NCI-H524 treated with DMSO at 0.1 percent for 48 hours (cell line): ENCODE measurements at regions not wholly inside any gene's neighbourhood (a gene's known extent, or its start where the extent isn't known, plus 50 kb on each side); places are given as distances from the start of the nearest gene placed in this dataset.

Experiments used
- DNase-seq: peaks from one replicate; lab custom pipeline; 2025; lab: John Stamatoyannopoulos, UW

DNA sequence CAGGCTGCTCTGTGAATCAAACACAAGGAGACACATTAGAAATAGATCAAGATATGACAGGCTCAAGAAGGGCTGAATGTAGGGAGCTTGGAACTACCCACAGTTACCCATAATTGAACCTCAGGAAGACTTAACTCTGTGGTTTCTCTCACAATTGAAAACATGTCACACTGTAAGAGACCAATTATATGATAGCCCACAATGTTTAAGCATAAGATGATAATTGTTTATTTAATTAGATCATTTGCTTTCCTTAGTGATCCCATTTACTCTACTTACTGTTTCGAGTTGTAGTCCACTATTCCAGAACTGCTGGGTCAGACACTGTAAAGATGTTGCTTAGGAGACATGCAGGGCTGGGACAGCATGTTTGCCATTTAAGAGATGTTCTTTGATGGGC lies 201.3 kb upstream of the RARB start:
- DNase-seq = no peak

GRCh38 chr3:25229586-25229985 lies 198.5 kb upstream of the RARB start:
- DNase-seq = no peak

DNA sequence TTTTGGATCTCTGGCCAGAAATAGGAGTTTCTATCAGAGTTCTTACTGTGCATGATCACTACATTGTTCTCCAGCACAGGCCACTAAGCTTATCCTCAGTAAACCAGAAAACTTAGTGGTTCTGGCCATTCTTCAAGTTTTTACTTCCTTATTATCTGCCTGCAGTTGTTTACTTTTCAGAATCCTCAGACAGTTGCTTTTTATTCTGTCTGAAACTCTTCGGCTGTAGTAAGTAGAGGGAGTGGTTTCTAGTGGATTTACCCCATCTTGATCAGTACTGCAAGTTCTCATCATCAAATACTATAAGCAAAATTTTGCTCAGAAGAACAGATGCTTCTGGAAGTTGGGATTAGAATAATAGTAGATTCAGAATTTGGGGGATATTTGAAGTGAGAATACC lies 193.0 kb upstream of the RARB start:
- no peak for DNase-seq

DNA sequence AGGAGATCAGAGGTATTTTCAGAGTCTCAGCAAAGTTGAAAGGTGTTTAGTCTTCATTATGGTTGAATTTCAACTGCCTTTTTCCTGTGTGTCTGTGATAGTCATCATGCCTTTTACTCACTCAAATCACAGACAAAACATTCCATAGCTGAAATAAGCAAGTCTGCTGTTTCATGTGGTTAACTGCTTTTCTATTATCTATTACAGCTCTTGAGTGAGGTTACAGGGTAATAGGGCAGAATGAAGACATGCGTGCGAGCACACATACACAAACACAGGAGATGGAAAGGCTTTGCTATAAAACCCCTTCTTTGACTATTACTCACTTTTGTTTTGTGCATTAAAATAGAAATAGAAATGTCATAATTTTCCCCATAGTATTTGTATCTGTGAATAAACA lies 192.6 kb upstream of the RARB start:
- no peak for DNase-seq

GRCh38 chr3:25237602-25238001 lies 190.5 kb upstream of the RARB start:
- DNase-seq = no peak

DNA sequence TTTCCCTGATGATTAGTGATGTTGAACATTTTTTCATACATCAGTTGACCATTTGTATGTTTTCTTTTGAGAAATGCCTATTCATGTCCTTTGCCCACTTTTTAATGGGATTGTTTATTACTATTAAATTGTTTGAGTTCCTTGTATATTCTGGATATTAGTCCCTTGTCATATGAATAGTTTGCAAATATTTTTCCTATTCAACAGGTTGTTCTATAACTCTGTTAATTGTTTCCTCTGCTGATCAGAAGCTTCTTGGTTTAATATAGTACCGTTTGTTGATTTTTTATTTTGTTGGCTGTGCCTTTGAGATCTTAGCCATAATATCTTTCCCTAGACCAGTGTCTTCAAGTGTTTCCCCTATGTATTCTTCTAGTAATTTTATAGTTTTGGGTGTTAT lies 189.0 kb upstream of the RARB start:
- no peak for DNase-seq

DNA sequence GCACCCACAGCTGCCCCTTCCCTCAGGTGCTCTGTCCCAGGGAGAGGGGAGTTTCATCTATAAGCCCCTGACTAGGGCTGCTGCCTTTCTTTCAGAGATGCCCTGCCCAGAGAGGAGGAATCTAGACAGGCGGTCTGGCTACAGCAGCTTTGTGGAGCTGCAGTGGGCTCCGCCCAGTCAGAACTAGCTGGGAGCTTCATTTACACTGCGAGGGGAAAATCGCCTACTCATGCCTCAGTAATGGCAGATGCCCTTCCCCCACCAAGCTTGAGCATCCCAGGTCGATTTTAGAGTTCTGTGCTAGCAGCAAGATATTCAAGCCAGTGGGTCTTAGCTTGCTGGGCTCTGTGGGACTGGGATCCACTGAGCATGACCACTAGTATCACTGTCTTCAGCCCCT lies 181.2 kb upstream of the RARB start:
- no peak for DNase-seq

GRCh38 chr3:25252291-25252690 lies 175.8 kb upstream of the RARB start:
- no peak for DNase-seq

DNA sequence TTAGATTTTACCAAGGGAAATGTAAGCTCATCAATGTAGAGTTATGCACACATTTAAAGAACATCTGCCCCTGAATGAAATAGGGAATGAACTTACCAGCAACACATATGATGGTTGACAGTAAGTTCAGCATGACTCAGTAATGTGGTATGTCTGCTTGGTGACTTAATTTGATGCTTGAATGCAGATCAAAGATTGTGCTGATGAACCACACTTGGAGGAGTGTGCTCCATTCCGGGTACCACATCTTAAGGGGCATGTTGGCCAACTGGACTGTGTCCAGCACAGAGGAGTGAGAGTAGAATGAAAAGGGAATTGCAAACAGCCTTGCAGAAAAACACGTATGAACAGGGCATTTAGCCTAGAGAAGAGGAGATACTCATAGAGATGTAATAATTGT lies 171.0 kb upstream of the RARB start:
- DNase-seq = no peak

GRCh38 chr3:25259871-25260270 lies 168.2 kb upstream of the RARB start:
- DNase-seq = no peak

- no peak for DNase-seq
These were observed 165.7 kb upstream of the RARB start for GRCh38 chr3:25262322-25262721.

GRCh38 chr3:25265284-25265683 lies 162.8 kb upstream of the RARB start:
- no peak for DNase-seq

DNA sequence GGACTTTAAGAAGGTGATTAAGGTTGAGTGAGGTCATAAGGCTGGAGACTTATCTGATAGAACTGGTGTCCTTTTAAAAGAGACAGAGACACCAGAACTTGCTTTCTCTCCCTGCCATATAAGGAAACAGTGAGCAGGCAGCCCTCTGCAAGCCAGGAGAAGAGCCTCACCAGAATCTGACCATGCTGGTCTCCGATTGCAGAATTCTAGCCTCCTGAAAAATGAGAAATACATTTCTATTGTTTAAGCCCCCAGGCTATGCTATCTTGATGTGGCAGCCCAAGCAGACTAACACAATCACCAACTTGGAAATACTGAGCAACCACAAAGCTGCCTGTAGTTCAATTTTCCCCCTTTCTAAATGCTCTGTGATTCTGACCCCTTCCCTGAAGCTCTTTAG lies 161.4 kb upstream of the RARB start:
- no peak for DNase-seq

DNA sequence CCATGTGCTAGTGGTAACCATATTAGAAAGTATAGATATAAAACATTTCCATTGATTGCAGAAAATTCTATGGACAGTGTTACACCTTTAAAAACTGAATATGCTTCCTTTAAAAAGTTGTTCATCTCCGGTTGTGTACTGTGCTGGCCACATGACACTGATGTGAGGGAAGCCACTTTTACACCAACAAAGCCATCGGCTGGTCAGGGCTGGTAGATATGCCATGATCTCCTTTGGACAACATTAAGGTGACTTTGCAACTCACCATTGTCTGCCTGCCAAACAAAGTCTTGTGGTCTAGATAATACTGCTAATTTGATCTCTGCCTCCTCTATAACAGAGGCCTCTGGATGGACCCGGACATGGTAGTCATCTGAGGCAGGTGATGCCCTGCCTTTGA lies 156.0 kb upstream of the RARB start:
- no peak for DNase-seq

- no peak for DNase-seq
These were observed 154.4 kb upstream of the RARB start for GRCh38 chr3:25273582-25274171.

DNA sequence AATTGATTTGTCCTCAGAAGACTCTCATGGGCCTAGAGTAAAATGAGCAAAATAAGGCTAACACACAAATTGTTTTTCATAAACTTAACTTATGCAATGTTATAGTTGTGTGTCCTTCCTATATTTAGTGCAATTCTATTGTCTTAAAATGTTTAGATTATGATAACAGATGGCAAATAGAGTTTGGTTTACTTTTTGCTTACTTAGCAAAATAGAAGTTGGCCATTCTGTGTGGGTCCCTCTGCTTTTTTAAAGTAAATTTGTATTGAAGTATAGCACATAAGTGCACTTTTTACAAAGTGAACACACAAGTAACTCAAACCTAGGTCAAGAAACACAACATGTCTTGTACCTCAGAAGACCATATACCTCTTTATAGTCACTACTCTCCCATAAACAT lies 150.6 kb upstream of the RARB start:
- no peak for DNase-seq

GRCh38 chr3:25281041-25281731 lies 146.9 kb upstream of the RARB start:
- no peak for DNase-seq

GRCh38 chr3:25281732-25282126 lies 146.3 kb upstream of the RARB start:
- DNase-seq = no peak

- DNase-seq = no peak
These were observed 144.4 kb upstream of the RARB start for GRCh38 chr3:25283613-25284012.

DNA sequence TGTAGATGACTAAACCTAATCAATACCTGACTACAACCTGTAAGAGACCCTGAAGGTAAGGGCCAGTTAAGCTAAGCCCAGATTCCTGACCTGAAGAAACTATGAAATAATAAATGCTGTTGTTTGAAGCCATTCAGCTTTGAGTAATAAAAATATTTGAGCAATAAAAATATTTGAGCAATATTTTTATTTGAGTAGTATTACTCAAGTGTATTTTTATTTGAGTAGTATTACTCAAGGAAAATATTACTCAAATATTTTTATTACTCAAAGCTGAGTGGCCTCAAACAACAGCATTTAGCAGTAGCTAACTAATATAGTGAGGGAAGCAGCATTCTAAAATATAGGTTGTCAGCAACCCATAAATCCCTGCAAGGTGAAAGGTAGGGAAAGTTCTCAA lies 143.8 kb upstream of the RARB start:
- no peak for DNase-seq

DNA sequence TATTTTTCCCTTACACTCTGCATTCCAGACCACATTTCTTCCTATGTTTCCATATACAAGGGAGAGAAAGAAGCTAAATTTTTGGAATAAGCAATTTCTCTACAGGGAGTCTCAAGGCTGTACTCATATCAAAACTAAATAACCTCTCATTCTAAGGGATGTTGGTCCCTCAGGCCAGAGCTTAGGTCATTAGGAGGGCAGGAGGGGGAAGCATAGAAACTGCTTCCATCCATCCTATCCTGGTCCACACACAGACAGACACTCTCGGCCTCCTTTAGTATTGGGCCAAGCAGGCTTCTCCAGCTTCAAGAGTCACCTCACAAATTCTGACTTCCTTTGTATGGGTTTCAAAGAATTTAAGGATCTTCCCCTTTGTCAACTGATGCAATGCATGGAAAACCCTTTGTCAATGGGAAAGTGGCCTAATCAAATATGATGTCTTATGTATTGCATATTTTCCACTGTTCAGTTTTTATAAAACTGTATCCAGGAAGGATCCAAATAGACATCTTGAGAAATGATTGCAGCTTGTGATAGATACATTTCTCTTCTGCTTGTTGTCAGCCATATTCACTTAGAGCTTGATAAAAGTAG lies 140.7 kb upstream of the RARB start:
- DNase-seq = no peak

DNA sequence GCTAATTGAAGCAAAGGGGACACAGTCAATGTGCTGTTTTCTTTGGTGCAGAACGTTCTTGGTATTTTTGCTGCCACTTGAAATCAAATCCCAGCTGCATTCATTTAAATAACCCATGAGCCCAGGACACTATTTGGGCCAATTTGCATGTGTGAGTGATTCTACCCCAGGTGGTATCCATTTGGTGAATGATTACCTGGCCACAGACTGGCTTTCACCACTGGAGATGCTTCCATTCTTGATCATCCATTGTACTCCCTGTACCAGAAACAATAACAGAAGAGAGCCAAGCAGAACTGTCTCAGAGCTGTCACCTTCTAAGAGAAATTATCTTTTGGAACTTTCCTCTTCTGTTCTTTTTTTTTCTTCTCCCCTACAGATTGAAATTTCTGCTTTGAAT lies 139.7 kb upstream of the RARB start:
- DNase-seq = no peak

GRCh38 chr3:25289156-25289555 lies 138.9 kb upstream of the RARB start:
- DNase-seq = no peak

DNA sequence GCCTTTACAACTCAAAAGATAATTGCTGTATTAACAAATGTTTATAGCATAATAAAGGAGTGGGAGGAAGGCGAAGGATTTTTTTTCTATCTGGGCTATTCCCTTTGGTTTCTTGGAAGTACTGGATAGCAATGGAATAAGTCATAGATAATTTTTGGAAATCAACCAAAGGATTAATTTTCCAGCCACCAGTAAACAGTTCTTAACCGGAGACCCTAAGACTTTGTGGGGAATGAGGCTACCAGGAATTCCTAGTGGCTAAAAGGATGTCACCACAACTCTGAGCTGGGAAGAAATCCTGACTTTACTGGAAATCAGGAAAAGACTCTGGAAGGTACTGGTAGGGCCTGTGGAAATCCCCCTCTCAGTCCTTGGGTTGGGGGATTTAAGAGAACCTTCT lies 138.4 kb upstream of the RARB start:
- no peak for DNase-seq
